H9 (cell line): ENCODE measurements at regions not wholly inside any gene's neighbourhood (a gene's known extent, or its start where the extent isn't known, plus 50 kb on each side); places are given as distances from the start of the nearest gene placed in this dataset.

Experiments
- DNase-seq: peaks from one replicate; pipeline ENCODE4 v3.0.0-alpha.2; 2017
- H2AFZ ChIP-seq: one replicate; pipeline ENCODE4 v1.6.1; 2013; ENCODE audit warnings: mild to moderate bottlenecking, low read length, control low read depth, moderate library complexity
- H2AK5ac ChIP-seq: 2 replicates; pipeline ENCODE4 v1.6.1; 2013; ENCODE audit warnings: low read length, control low read depth, mixed read lengths; ENCODE audit not compliant: insufficient read length
- H2BK120ac ChIP-seq: one replicate; pipeline ENCODE4 v1.6.1; 2013; ENCODE audit warnings: low read depth, mild to moderate bottlenecking, low read length, control low read depth, inconsistent platforms; ENCODE audit not compliant: poor library complexity, severe bottlenecking
- H2BK12ac ChIP-seq: 2 replicates; pipeline ENCODE4 v1.6.1; 2013; ENCODE audit warnings: low read length, control low read depth, mixed read lengths, low read depth; ENCODE audit not compliant: insufficient read length
- H2BK15ac ChIP-seq: 2 replicates; pipeline ENCODE4 v1.6.1; 2013; ENCODE audit warnings: low read depth, low read length, control low read depth
- H2BK20ac ChIP-seq: one replicate; pipeline ENCODE4 v1.6.1; 2013; ENCODE audit warnings: low read depth, mild to moderate bottlenecking, low read length, control low read depth, inconsistent platforms; ENCODE audit not compliant: poor library complexity, severe bottlenecking
- H2BK5ac ChIP-seq: 2 replicates; pipeline ENCODE4 v1.6.1; 2013; ENCODE audit warnings: low read length, control low read depth, mixed read lengths; ENCODE audit not compliant: insufficient read length
- H3K14ac ChIP-seq: 2 replicates; pipeline ENCODE4 v1.6.1; 2013; ENCODE audit warnings: low read length, control low read depth; ENCODE audit not compliant: insufficient read depth
- H3K18ac ChIP-seq: 2 replicates; pipeline ENCODE4 v1.6.1; 2013; ENCODE audit warnings: low read depth, mild to moderate bottlenecking, mixed read lengths, low read length, control low read depth; ENCODE audit not compliant: insufficient read length
- H3K23ac ChIP-seq: 2 replicates; pipeline ENCODE4 v1.6.1; 2013; ENCODE audit warnings: low read length, control low read depth, mixed read lengths, low read depth; ENCODE audit not compliant: insufficient read length
- H3K23me2 ChIP-seq: 2 replicates; pipeline ENCODE4 v1.6.1; 2013; ENCODE audit warnings: low read depth, mild to moderate bottlenecking, mixed read lengths, low read length, control low read depth; ENCODE audit not compliant: insufficient read length, poor library complexity, severe bottlenecking
- H3K27ac ChIP-seq: 2 replicates; pipeline ENCODE4 v1.5.1; 2013; ENCODE audit warnings: low read length, control low read depth, mixed read lengths, low read depth; ENCODE audit not compliant: insufficient read length
- H3K27me3 ChIP-seq: 2 replicates; pipeline ENCODE4 v1.6.1; 2013; ENCODE audit warnings: low read length, control low read depth, inconsistent platforms; ENCODE audit not compliant: insufficient read depth
- H3K4ac ChIP-seq: 2 replicates; pipeline ENCODE4 v1.6.1; 2013; ENCODE audit warnings: low read depth, mild to moderate bottlenecking, control low read depth, inconsistent platforms, low read length, moderate library complexity
- H3K4me1 ChIP-seq: 2 replicates; pipeline ENCODE4 v1.6.1; 2013; ENCODE audit warnings: low read length, control low read depth, inconsistent platforms; ENCODE audit not compliant: insufficient read depth
- H3K4me2 ChIP-seq: 2 replicates; pipeline ENCODE4 v1.6.1; 2013; ENCODE audit warnings: low read length, control low read depth, mixed read lengths; ENCODE audit not compliant: insufficient read length, insufficient read depth
- H3K56ac ChIP-seq: 2 replicates; pipeline ENCODE4 v1.6.1; 2013; ENCODE audit warnings: low read depth, mild to moderate bottlenecking, mixed read lengths, low read length, control low read depth; ENCODE audit not compliant: insufficient read length
- H3K79me1 ChIP-seq: 2 replicates; pipeline ENCODE4 v1.6.1; 2013; ENCODE audit warnings: low read depth, mild to moderate bottlenecking, moderate library complexity, low read length, control low read depth, inconsistent platforms; ENCODE audit not compliant: insufficient read depth, poor library complexity, severe bottlenecking
- H3K79me2 ChIP-seq: 2 replicates; pipeline ENCODE4 v1.6.1; 2013; ENCODE audit warnings: low read length, control low read depth, inconsistent platforms; ENCODE audit not compliant: insufficient read depth
- H3K9ac ChIP-seq: 2 replicates; pipeline ENCODE4 v1.6.1; 2013; ENCODE audit warnings: low read length, control low read depth, mixed read lengths; ENCODE audit not compliant: insufficient read length; ENCODE audit errors: extremely low read depth
- H3K9me3 ChIP-seq: one replicate; pipeline ENCODE4 v1.6.1; 2013; ENCODE audit warnings: low read depth, low read length, inconsistent platforms; ENCODE audit not compliant: control insufficient read depth
- H3T11ph ChIP-seq: one replicate; pipeline ENCODE4 v1.6.1; 2013; ENCODE audit warnings: mild to moderate bottlenecking, low read length, control low read depth, inconsistent platforms
- H4K20me1 ChIP-seq: one replicate; pipeline ENCODE4 v1.6.1; 2013; ENCODE audit not compliant: control insufficient read depth, insufficient read length, insufficient read depth
- H4K5ac ChIP-seq: 2 replicates; pipeline ENCODE4 v1.6.1; 2013; ENCODE audit warnings: low read depth, mild to moderate bottlenecking, mixed read lengths, low read length, control low read depth; ENCODE audit not compliant: insufficient read length
- H4K8ac ChIP-seq: replicated peaks from 2 replicates; pipeline ENCODE4 v1.6.1; 2013; ENCODE audit warnings: low read length, control low read depth, mixed read lengths, low read depth; ENCODE audit not compliant: insufficient read length
- H4K91ac ChIP-seq: 2 replicates; pipeline ENCODE4 v1.6.1; 2013; ENCODE audit warnings: low read depth, mild to moderate bottlenecking, moderate library complexity, mixed read lengths, low read length, control low read depth; ENCODE audit not compliant: insufficient read length
- H3K27ac Mint-ChIP-seq, 3 experiments: 2 replicates in 2 of 3; 3 replicates in 1 of 3; pipeline ENCODE4 v1.8.0; 2020 to 2021; ENCODE audit warnings: mixed read lengths in 3 of 3, mild to moderate bottlenecking in 1 of 3, moderate library complexity in 1 of 3
- H3K27me3 Mint-ChIP-seq: 2 replicates; pipeline ENCODE4 v1.8.0; 2021; ENCODE audit warnings: low read depth, mild to moderate bottlenecking, moderate library complexity, mixed read lengths
- H3K36me3 Mint-ChIP-seq, 3 experiments: 2 replicates in 2 of 3; 3 replicates in 1 of 3; pipeline ENCODE4 v1.8.0; 2020 to 2021; ENCODE audit warnings: low read depth in 3 of 3, mixed read lengths in 3 of 3; ENCODE audit not compliant: insufficient read depth in 1 of 3
- H3K4me1 Mint-ChIP-seq, 2 experiments: 2 replicates each; pipeline ENCODE4 v1.8.0; 2020; ENCODE audit warnings: mixed read lengths in 2 of 2
- H3K4me3 Mint-ChIP-seq, 2 experiments: 2 replicates in 1 of 2; 3 replicates in 1 of 2; pipeline ENCODE4 v1.8.0; 2020 to 2021; ENCODE audit warnings: mild to moderate bottlenecking in 2 of 2, mixed read lengths in 2 of 2, moderate library complexity in 1 of 2
- H3K9me3 Mint-ChIP-seq, 2 experiments: 2 replicates in 1 of 2; 3 replicates in 1 of 2; pipeline ENCODE4 v1.8.0; 2020; ENCODE audit warnings: mild to moderate bottlenecking in 2 of 2, mixed read lengths in 2 of 2, moderate library complexity in 1 of 2
- WGBS: extraction: QIAGEN DNeasy Blood & Tissue Kit; methylation state at CpG from one replicate; pipeline ENCODE4 v1.1.7; 2013; ENCODE audit warnings: missing lambda C conversion rate, low lambda C conversion rate, mixed read lengths; ENCODE audit not compliant: insufficient read length; ENCODE audit errors: extremely low coverage; 5-methylcytosine and 5-hydroxymethylcytosine counted together
- TF ChIP-seq, protein P1 (sequence below): fragments of 200-600 bp; sonication (generic); conservative IDR thresholded peaks from 3 replicates; pipeline ENCODE4 v1.8.0; 2021; ENCODE audit warnings: antibody characterized with exemption, mild to moderate bottlenecking

GRCh38 chr1:221098471-221099405 is 219.5 kb downstream of the HLX start:
- DNase-seq: no peak
- Histone ChIP-seq H2BK20ac (no peak overlapping the region), H2BK15ac (no peak overlapping the region), H3K18ac (no peak overlapping the region), H2BK5ac (no peak overlapping the region), H4K20me1 (no peaks in the 10 kb centered on the region), H3K27ac (no peak overlapping the region), H2AK5ac (no peak overlapping the region), H2AFZ (no peak overlapping the region), H3T11ph (no peak overlapping the region), H2BK12ac (no peak overlapping the region), H3K27me3 (no peaks in the 10 kb centered on the region), H3K9me3 (no peaks in the 10 kb centered on the region), H3K23me2 (no peaks in the 10 kb centered on the region), H3K79me1 (no peaks in the 10 kb centered on the region), H3K4ac (no peak overlapping the region), H3K4me1 (no peaks in the 10 kb centered on the region), H3K56ac (no peak overlapping the region), H3K9ac (no peak overlapping the region), H4K5ac (no peak overlapping the region), H3K79me2 (no peaks in the 10 kb centered on the region), H2BK120ac (no peak overlapping the region), H3K23ac (no peak overlapping the region), H4K8ac (peak overlapping the region; percentile 84), H3K4me2 (no peak overlapping the region), H3K14ac (no peak overlapping the region), H4K91ac (no peak overlapping the region)
- no CpG with 5 or more reads among the region's 10 CpGs for WGBS
- Mint-ChIP-seq H3K27me3 (no peaks in the 10 kb centered on the region), H3K27ac (0 out of 7 replicates have a peak overlapping the region, but pooled peaks of 1 of the 3 experiments have one; percentile 7), H3K4me3 (no peak overlapping the region), H3K4me1 (peaks cover 6 to 7% of the 10 kb centered on the region in 2 experiments; a peak in 2 of 4 replicates), H3K36me3 (no peaks in the 10 kb centered on the region; a peak in 1 of 7 replicates), H3K9me3 (peaks cover 0 to 2% of the 10 kb centered on the region in 2 experiments; a peak in 1 of 5 replicates)
- TF ChIP-seq, protein P1, sequence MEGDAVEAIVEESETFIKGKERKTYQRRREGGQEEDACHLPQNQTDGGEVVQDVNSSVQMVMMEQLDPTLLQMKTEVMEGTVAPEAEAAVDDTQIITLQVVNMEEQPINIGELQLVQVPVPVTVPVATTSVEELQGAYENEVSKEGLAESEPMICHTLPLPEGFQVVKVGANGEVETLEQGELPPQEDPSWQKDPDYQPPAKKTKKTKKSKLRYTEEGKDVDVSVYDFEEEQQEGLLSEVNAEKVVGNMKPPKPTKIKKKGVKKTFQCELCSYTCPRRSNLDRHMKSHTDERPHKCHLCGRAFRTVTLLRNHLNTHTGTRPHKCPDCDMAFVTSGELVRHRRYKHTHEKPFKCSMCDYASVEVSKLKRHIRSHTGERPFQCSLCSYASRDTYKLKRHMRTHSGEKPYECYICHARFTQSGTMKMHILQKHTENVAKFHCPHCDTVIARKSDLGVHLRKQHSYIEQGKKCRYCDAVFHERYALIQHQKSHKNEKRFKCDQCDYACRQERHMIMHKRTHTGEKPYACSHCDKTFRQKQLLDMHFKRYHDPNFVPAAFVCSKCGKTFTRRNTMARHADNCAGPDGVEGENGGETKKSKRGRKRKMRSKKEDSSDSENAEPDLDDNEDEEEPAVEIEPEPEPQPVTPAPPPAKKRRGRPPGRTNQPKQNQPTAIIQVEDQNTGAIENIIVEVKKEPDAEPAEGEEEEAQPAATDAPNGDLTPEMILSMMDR: no peak
